ENCODE measurements at regions not wholly inside any gene's neighbourhood (a gene's known extent, or its start where the extent isn't known, plus 50 kb on each side); places are given as distances from the start of the nearest gene placed in this dataset.
A peak's percentile ranks its signal among the peaks of the same experiment; 100 is the strongest.
"Not testable (repeated sequence)": the region's sequence is repeated elsewhere in the genome, so short reads cannot be mapped to it uniquely, and the experiment has no call there.

- H3K4me1 ChIP-seq; intact Hi-C loops (cut with DNase I; ENCODE audit: low total_unique reads); H3K27me3 ChIP-seq (replicated peaks in 1 of 7); DNase-seq: not testable (repeated sequence)
- 27 to 65% (median 31%) methylated on average over 5 of the region's 5 CpGs for WGBS, 5 donors
- Histone ChIP-seq H3K4me3 (peak overlapping the region in 1 of 8 donors; percentile 53), H3K9me3 (peaks cover 0 to 51% (median 43%) of the 10 kb centered on the region in 8 donors), H3K27ac (peak overlapping the region; percentile 72 to 91 (median 82)), H3K36me3 (peaks cover 0 to 42% (median 10%) of the 10 kb centered on the region in 6 donors)
- TF ChIP-seq POLR2AphosphoS5 (IDR thresholded peaks at IDR 0.05), result peak in 1 of 3 donors; percentile 55
Observed at GRCh38 chrX:2630008-2630934, 60.8 kb upstream of the CD99 start.

- peaks cover 0 to 49% (median 11%) of the 10 kb centered on the region in 6 donors for H3K36me3 ChIP-seq
- no peak for DNase-seq
- H3K27me3 ChIP-seq (replicated peaks in 1 of 7), result no peaks in the 10 kb centered on the region
- H3K9me3 ChIP-seq, result peaks cover 0 to 51% (median 43%) of the 10 kb centered on the region in 8 donors
- H3K4me1 ChIP-seq, result peaks cover 0 to 9% (median 3%) of the 10 kb centered on the region in 6 donors
- peak overlapping the region; percentile 69 to 91 (median 82) for H3K27ac ChIP-seq
- no peak for TF ChIP-seq POLR2AphosphoS5 (IDR thresholded peaks at IDR 0.05)
- TF ChIP-seq POLR2A (IDR thresholded peaks at IDR 0.05), result no peak
- TF ChIP-seq, protein P1, sequence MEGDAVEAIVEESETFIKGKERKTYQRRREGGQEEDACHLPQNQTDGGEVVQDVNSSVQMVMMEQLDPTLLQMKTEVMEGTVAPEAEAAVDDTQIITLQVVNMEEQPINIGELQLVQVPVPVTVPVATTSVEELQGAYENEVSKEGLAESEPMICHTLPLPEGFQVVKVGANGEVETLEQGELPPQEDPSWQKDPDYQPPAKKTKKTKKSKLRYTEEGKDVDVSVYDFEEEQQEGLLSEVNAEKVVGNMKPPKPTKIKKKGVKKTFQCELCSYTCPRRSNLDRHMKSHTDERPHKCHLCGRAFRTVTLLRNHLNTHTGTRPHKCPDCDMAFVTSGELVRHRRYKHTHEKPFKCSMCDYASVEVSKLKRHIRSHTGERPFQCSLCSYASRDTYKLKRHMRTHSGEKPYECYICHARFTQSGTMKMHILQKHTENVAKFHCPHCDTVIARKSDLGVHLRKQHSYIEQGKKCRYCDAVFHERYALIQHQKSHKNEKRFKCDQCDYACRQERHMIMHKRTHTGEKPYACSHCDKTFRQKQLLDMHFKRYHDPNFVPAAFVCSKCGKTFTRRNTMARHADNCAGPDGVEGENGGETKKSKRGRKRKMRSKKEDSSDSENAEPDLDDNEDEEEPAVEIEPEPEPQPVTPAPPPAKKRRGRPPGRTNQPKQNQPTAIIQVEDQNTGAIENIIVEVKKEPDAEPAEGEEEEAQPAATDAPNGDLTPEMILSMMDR (IDR thresholded peaks at IDR 0.05 in 8 of 11, conservative IDR thresholded peaks at IDR 0.05 in 3 of 11), result no peak
- WGBS, 5 donors, result 50 to 79% (median 65%) methylated on average over 6 of the region's 6 CpGs
- intact Hi-C loops (cut with DNase I; ENCODE audit: low total_unique reads), result no loop called here
- H3K4me3 ChIP-seq, result peak overlapping the region in 1 of 8 donors; percentile 53
Observed at GRCh38 chrX:2629316-2630007, 61.6 kb upstream of the CD99 start.

GRCh38 chrX:2628751-2629315 lies 62.3 kb upstream of the CD99 start:
- peaks cover 0 to 51% (median 43%) of the 10 kb centered on the region in 8 donors for H3K9me3 ChIP-seq
- no peak for DNase-seq
- peaks cover 0 to 9% (median 3%) of the 10 kb centered on the region in 6 donors for H3K4me1 ChIP-seq
- 43 to 56% (median 45%) methylated on average over 2 of the region's 2 CpGs for WGBS, 5 donors
- peaks cover 0 to 56% (median 15%) of the 10 kb centered on the region in 6 donors for H3K36me3 ChIP-seq
- intact Hi-C loops (cut with DNase I; ENCODE audit: low total_unique reads), result no loop called here
- TF ChIP-seq POLR2AphosphoS5 (IDR thresholded peaks at IDR 0.05) (no peak), POLR2A (IDR thresholded peaks at IDR 0.05) (no peak)
- TF ChIP-seq, protein P1 (IDR thresholded peaks at IDR 0.05 in 8 of 11, conservative IDR thresholded peaks at IDR 0.05 in 3 of 11), result no peak
- peak overlapping the region; percentile 69 to 91 (median 82) for H3K27ac ChIP-seq
- H3K27me3 ChIP-seq (replicated peaks in 1 of 7), result no peaks in the 10 kb centered on the region
- peak overlapping the region in 1 of 8 donors; percentile 53 for H3K4me3 ChIP-seq

DNA sequence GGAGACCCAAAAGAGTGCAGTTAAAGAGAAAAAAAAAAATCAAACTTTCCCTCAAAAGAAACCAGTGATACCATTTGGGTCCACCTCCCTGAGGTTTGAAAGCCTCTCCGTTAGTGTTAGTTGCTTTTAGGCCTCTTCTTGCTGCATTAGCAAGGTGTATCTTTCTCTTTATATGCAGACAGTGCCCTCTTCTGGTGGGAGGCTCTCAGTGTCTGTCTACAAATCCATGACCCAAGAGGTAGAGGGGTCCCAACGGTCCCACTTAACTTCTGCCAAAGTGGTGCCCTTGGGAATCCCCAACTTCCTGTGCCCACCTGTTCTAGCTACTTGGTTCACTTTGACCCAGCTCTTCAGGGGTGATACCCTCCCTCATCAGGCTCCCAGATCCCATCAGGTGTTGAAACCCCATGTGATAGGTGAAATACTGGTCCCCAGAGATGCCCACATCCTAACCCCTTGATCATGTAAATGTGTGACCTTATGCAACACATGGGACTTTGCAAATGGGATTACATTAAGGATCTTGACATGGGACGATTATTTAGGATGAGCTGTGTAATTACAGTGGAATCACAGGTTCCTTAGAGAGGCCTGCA lies 63.7 kb upstream of the CD99 start:
- 41 to 60% (median 51%) methylated on average over 3 of the region's 3 CpGs for WGBS, 5 donors
- DNase-seq, result no peak
- Histone ChIP-seq H3K27me3 (replicated peaks in 1 of 7) (no peaks in the 10 kb centered on the region), H3K27ac (no peak overlapping the region), H3K9me3 (peaks cover 0 to 42% (median 37%) of the 10 kb centered on the region in 8 donors), H3K36me3 (peaks cover 0 to 70% (median 27%) of the 10 kb centered on the region in 6 donors), H3K4me1 (peaks cover 0 to 9% (median 3%) of the 10 kb centered on the region in 6 donors), H3K4me3 (no peak overlapping the region)
- intact Hi-C loops (cut with DNase I; ENCODE audit: low total_unique reads), result no loop called here
- TF ChIP-seq, protein P1 (IDR thresholded peaks at IDR 0.05 in 8 of 11, conservative IDR thresholded peaks at IDR 0.05 in 3 of 11), result peak in 8 of 11 experiments; percentile 9 to 61 (median 46)
- TF ChIP-seq POLR2AphosphoS5 (IDR thresholded peaks at IDR 0.05) (no peak), POLR2A (IDR thresholded peaks at IDR 0.05) (no peak)
